ENCODE measurements at regions not wholly inside any gene's neighbourhood (a gene's known extent, or its start where the extent isn't known, plus 50 kb on each side); places are given as distances from the start of the nearest gene placed in this dataset.

- Histone ChIP-seq H3K4me3 (no peak overlapping the region), H3K27me3 (no peaks in the 10 kb centered on the region), H3K4me1 (peaks cover 0 to 40% (median 14%) of the 10 kb centered on the region in 4 donors), H3K27ac (peak overlapping the region; percentile 69 to 96 (median 86)), H3K9me3 (no peaks in the 10 kb centered on the region), H3K36me3 (no peaks in the 10 kb centered on the region)
- 94 to 96% methylated on average over 4 of the region's 4 CpGs for WGBS, 2 donors
- TF ChIP-seq CTCF (IDR thresholded peaks at IDR 0.05): no peak
- no peak for TF ChIP-seq EP300 (IDR thresholded peaks at IDR 0.05)
- no peak for TF ChIP-seq POLR2A (IDR thresholded peaks at IDR 0.05)
- no peak for DNase-seq (ENCODE audit: low spot score in 2 of 2)
Observed at GRCh38 chr4:26049447-26049846, 135.4 kb downstream of the SMIM20 start.

- peak; percentile 18 to 46 for DNase-seq (ENCODE audit: low spot score in 2 of 2)
- Histone ChIP-seq H3K4me3 (no peak overlapping the region), H3K27me3 (no peaks in the 10 kb centered on the region), H3K9me3 (no peaks in the 10 kb centered on the region), H3K36me3 (no peaks in the 10 kb centered on the region), H3K4me1 (peaks cover 0 to 40% (median 14%) of the 10 kb centered on the region in 4 donors), H3K27ac (peak overlapping the region; percentile 69 to 96 (median 86))
- 78 to 80% methylated on average over 8 of the region's 8 CpGs for WGBS, 2 donors
- TF ChIP-seq EP300 (IDR thresholded peaks at IDR 0.05): peak in 1 of 2 donors; percentile 56
- no peak for TF ChIP-seq POLR2A (IDR thresholded peaks at IDR 0.05)
- TF ChIP-seq CTCF (IDR thresholded peaks at IDR 0.05): no peak
Observed at GRCh38 chr4:26050212-26050643, 136.2 kb downstream of the SMIM20 start.

GRCh38 chr4:26050671-26051070 is 136.7 kb downstream of the SMIM20 start:
- no peaks in the 10 kb centered on the region for H3K9me3 ChIP-seq
- DNase-seq (ENCODE audit: low spot score in 2 of 2): no peak
- H3K4me1 ChIP-seq: peaks cover 0 to 40% (median 14%) of the 10 kb centered on the region in 4 donors
- no peaks in the 10 kb centered on the region for H3K36me3 ChIP-seq
- H3K4me3 ChIP-seq: no peak overlapping the region
- WGBS, 2 donors: 83 to 93% methylated on average over 5 of the region's 5 CpGs
- H3K27me3 ChIP-seq: no peaks in the 10 kb centered on the region
- peak overlapping the region in 2 of 4 donors; percentile 80 to 93 for H3K27ac ChIP-seq
- no peak for TF ChIP-seq POLR2A (IDR thresholded peaks at IDR 0.05)
- no peak for TF ChIP-seq CTCF (IDR thresholded peaks at IDR 0.05)
- no peak for TF ChIP-seq EP300 (IDR thresholded peaks at IDR 0.05)

- H3K27me3 ChIP-seq: no peaks in the 10 kb centered on the region
- H3K4me3 ChIP-seq: no peak overlapping the region
- H3K27ac ChIP-seq: no peak overlapping the region
- 66 to 80% methylated on average over 7 of the region's 7 CpGs for WGBS, 2 donors
- no peak for DNase-seq (ENCODE audit: low spot score in 2 of 2)
- no peaks in the 10 kb centered on the region for H3K9me3 ChIP-seq
- no peaks in the 10 kb centered on the region for H3K36me3 ChIP-seq
- TF ChIP-seq EP300 (IDR thresholded peaks at IDR 0.05) (no peak), POLR2A (IDR thresholded peaks at IDR 0.05) (no peak), CTCF (IDR thresholded peaks at IDR 0.05) (no peak)
- H3K4me1 ChIP-seq: peaks cover 0 to 40% (median 14%) of the 10 kb centered on the region in 4 donors
Observed at GRCh38 chr4:26051240-26051639, 137.2 kb downstream of the SMIM20 start.

- H3K27ac ChIP-seq: no peak overlapping the region
- WGBS, 2 donors: 70 to 80% methylated on average over 9 of the region's 9 CpGs
- H3K27me3 ChIP-seq: no peaks in the 10 kb centered on the region
- H3K36me3 ChIP-seq: no peaks in the 10 kb centered on the region
- H3K9me3 ChIP-seq: no peaks in the 10 kb centered on the region
- TF ChIP-seq CTCF (IDR thresholded peaks at IDR 0.05) (no peak), EP300 (IDR thresholded peaks at IDR 0.05) (peak in 1 of 2 donors; percentile 23)
- DNase-seq (ENCODE audit: low spot score in 2 of 2): peak in 1 of 2 donors; percentile 27
- peaks cover 0 to 37% (median 13%) of the 10 kb centered on the region in 4 donors for H3K4me1 ChIP-seq
- no peak overlapping the region for H3K4me3 ChIP-seq
Observed at GRCh38 chr4:26052663-26053541, 138.9 kb downstream of the SMIM20 start.

Measured in tibial nerve (tissue), 4 donors.